Breast epithelium (tissue), 4 donors: ENCODE measurements at regions not wholly inside any gene's neighbourhood (a gene's known extent, or its start where the extent isn't known, plus 50 kb on each side); places are given as distances from the start of the nearest gene placed in this dataset.

Source experiments
- DNase-seq, 2 donors: peaks; one replicate each; pipeline ENCODE4 v3.0.0-alpha.2; 2019; ENCODE audit warnings: low spot score in 2 of 2
- H3K27ac ChIP-seq, 2 donors: fragments of 200-600 bp; sonication (generic) in 1 of 2; one replicate each; pipeline ENCODE4 v1.5.1; 2016 to 2019; ENCODE audit warnings: mild to moderate bottlenecking in 1 of 2
- H3K27me3 ChIP-seq, 2 donors: fragments of 200-600 bp; sonication (generic) in 1 of 2; one replicate each; pipeline versions ENCODE4 v1.5.1 to v1.6.0; 2017 to 2019; ENCODE audit warnings: control low read depth in 1 of 2, mild to moderate bottlenecking in 1 of 2
- H3K36me3 ChIP-seq: fragments of 200-600 bp; one replicate; pipeline ENCODE4 v1.5.1; 2019
- H3K4me1 ChIP-seq, 2 donors: fragments of 200-600 bp; sonication (generic); one replicate each; pipeline ENCODE4 v1.5.1; 2016 to 2019; ENCODE audit warnings: control low read depth in 1 of 2
- H3K4me3 ChIP-seq, 3 donors: fragments of 200-600 bp; sonication (generic); 1 replicate in 2 of 3; 2 replicates in 1 of 3; pipeline ENCODE4 v1.5.1; 2016 to 2019; ENCODE audit warnings: mild to moderate bottlenecking in 3 of 3, moderate library complexity in 2 of 3
- H3K9me3 ChIP-seq, 2 donors: fragments of 200-600 bp; sonication (generic) in 1 of 2; one replicate each; pipeline ENCODE4 v1.5.1; 2016 to 2019; ENCODE audit warnings: control low read depth in 1 of 2
- CTCF ChIP-seq, 3 donors: fragments of 450-650 bp; IDR thresholded peaks; one replicate each; pipeline ENCODE4 v1.5.1; 2016 to 2017; ENCODE audit warnings: antibody characterized with exemption in 3 of 3, mild to moderate bottlenecking in 3 of 3, moderate library complexity in 3 of 3
- POLR2A ChIP-seq: fragments of 450-650 bp; IDR thresholded peaks from one replicate; pipeline ENCODE4 v1.6.1; 2016; ENCODE audit warnings: antibody characterized with exemption, mild to moderate bottlenecking, moderate library complexity
- POLR2AphosphoS5 ChIP-seq, 3 donors: sonication (generic); formaldehyde crosslinking; IDR thresholded peaks; one replicate each; pipeline ENCODE4 v1.6.1; 2017; ENCODE audit warnings: antibody characterized with exemption in 3 of 3
- intact Hi-C: fragments of 100-400 bp; cut with DNase I; formaldehyde crosslinking; loops from one replicate; pipeline ENCODE4 v1.15.1; 2023; ENCODE audit warnings: low total_unique reads

GRCh38 chr6:18527836-18528743 lies 140.9 kb downstream of the RNF144B start:
- DNase-seq, result no peak
- Histone ChIP-seq H3K36me3 (no peaks in the 10 kb centered on the region), H3K27ac (no peak overlapping the region), H3K27me3 (no peaks in the 10 kb centered on the region), H3K9me3 (no peaks in the 10 kb centered on the region), H3K4me1 (no peaks in the 10 kb centered on the region), H3K4me3 (no peak overlapping the region)
- peak in 1 of 3 donors; percentile 31 for TF ChIP-seq CTCF (IDR thresholded peaks at IDR 0.05)
- TF ChIP-seq POLR2AphosphoS5 (IDR thresholded peaks at IDR 0.05), result no peak
- intact Hi-C loops, result no loop called here

GRCh38 chr6:18530201-18530600 lies 143.1 kb downstream of the RNF144B start:
- intact Hi-C loops, result no loop called here
- Histone ChIP-seq H3K9me3 (no peaks in the 10 kb centered on the region), H3K27me3 (no peaks in the 10 kb centered on the region), H3K27ac (no peak overlapping the region), H3K36me3 (no peaks in the 10 kb centered on the region), H3K4me3 (no peak overlapping the region), H3K4me1 (no peaks in the 10 kb centered on the region)
- TF ChIP-seq POLR2A (no peak), CTCF (IDR thresholded peaks at IDR 0.05) (no peak), POLR2AphosphoS5 (IDR thresholded peaks at IDR 0.05) (no peak)
- no peak for DNase-seq

- no peaks in the 10 kb centered on the region for H3K9me3 ChIP-seq
- no peak overlapping the region for H3K27ac ChIP-seq
- H3K36me3 ChIP-seq, result no peaks in the 10 kb centered on the region
- TF ChIP-seq POLR2A, result no peak
- no peak for TF ChIP-seq CTCF (IDR thresholded peaks at IDR 0.05)
- no peak for TF ChIP-seq POLR2AphosphoS5 (IDR thresholded peaks at IDR 0.05)
- H3K27me3 ChIP-seq, result no peaks in the 10 kb centered on the region
- DNase-seq, result no peak
- H3K4me1 ChIP-seq, result no peaks in the 10 kb centered on the region
- H3K4me3 ChIP-seq, result no peak overlapping the region
- intact Hi-C loops, result no loop called here
Observed at GRCh38 chr6:18532139-18532538, 145.0 kb downstream of the RNF144B start.

- intact Hi-C loops, result no loop called here
- Histone ChIP-seq H3K4me1 (no peaks in the 10 kb centered on the region), H3K9me3 (no peaks in the 10 kb centered on the region), H3K27ac (no peak overlapping the region), H3K4me3 (no peak overlapping the region), H3K27me3 (no peaks in the 10 kb centered on the region), H3K36me3 (no peaks in the 10 kb centered on the region)
- DNase-seq, result no peak
- TF ChIP-seq POLR2A (no peak), CTCF (IDR thresholded peaks at IDR 0.05) (no peak), POLR2AphosphoS5 (IDR thresholded peaks at IDR 0.05) (no peak)
Observed at GRCh38 chr6:18533793-18534192, 146.6 kb downstream of the RNF144B start.

- no peak overlapping the region for H3K27ac ChIP-seq
- intact Hi-C loops, result no loop called here
- H3K9me3 ChIP-seq, result no peaks in the 10 kb centered on the region
- no peak for TF ChIP-seq POLR2AphosphoS5 (IDR thresholded peaks at IDR 0.05)
- no peak for TF ChIP-seq CTCF (IDR thresholded peaks at IDR 0.05)
- TF ChIP-seq POLR2A, result no peak
- no peak for DNase-seq
- H3K27me3 ChIP-seq, result no peaks in the 10 kb centered on the region
- H3K4me3 ChIP-seq, result no peak overlapping the region
- no peaks in the 10 kb centered on the region for H3K36me3 ChIP-seq
- H3K4me1 ChIP-seq, result no peaks in the 10 kb centered on the region
Observed at GRCh38 chr6:18536591-18537055, 149.5 kb downstream of the RNF144B start.
